NCI-H2196 (cell line): ENCODE measurements at regions not wholly inside any gene's neighbourhood (a gene's known extent, or its start where the extent isn't known, plus 50 kb on each side); places are given as distances from the start of the nearest gene placed in this dataset.

ENCODE experiments used
- DNase-seq: peaks from one replicate; lab custom pipeline; 2025; ENCODE audit not compliant: unreplicated experiment; lab: John Stamatoyannopoulos, UW

GRCh38 chr22:27477171-27477570 is 324.4 kb downstream of the MN1 start:
- no peak for DNase-seq

- DNase-seq: peak; percentile 56
These were observed 321.1 kb downstream of the MN1 start for GRCh38 chr22:27480487-27480886.

- no peak for DNase-seq
These were observed 319.2 kb downstream of the MN1 start for GRCh38 chr22:27482402-27482801.

- DNase-seq: no peak
These were observed 318.3 kb downstream of the MN1 start for GRCh38 chr22:27483095-27483785.

- no peak for DNase-seq
These were observed 315.7 kb downstream of the MN1 start for GRCh38 chr22:27485842-27486241.

GRCh38 chr22:27487600-27488452 is 313.7 kb downstream of the MN1 start:
- no peak for DNase-seq

- DNase-seq: no peak
These were observed 312.9 kb downstream of the MN1 start for GRCh38 chr22:27488456-27489177.

GRCh38 chr22:27489178-27489675 is 312.3 kb downstream of the MN1 start:
- no peak for DNase-seq

GRCh38 chr22:27490080-27490479 is 311.5 kb downstream of the MN1 start:
- no peak for DNase-seq

- no peak for DNase-seq
These were observed 309.7 kb downstream of the MN1 start for GRCh38 chr22:27491888-27492287.

- DNase-seq: no peak
These were observed 308.9 kb downstream of the MN1 start for GRCh38 chr22:27492566-27493201.

GRCh38 chr22:27493796-27494195 is 307.8 kb downstream of the MN1 start:
- DNase-seq: no peak

GRCh38 chr22:27494785-27495184 is 306.8 kb downstream of the MN1 start:
- no peak for DNase-seq

- DNase-seq: no peak
These were observed 306.2 kb downstream of the MN1 start for GRCh38 chr22:27495325-27495724.

GRCh38 chr22:27499121-27499520 is 302.4 kb downstream of the MN1 start:
- DNase-seq: no peak

GRCh38 chr22:27501191-27501936 is 300.2 kb downstream of the MN1 start:
- DNase-seq: no peak

- DNase-seq: no peak
These were observed 299.2 kb downstream of the MN1 start for GRCh38 chr22:27502327-27502726.

GRCh38 chr22:27504360-27505253 is 296.9 kb downstream of the MN1 start:
- no peak for DNase-seq

- DNase-seq: no peak
These were observed 294.4 kb downstream of the MN1 start for GRCh38 chr22:27507111-27507611.
